Heart left ventricle (tissue), 16 donors: ENCODE measurements at regions not wholly inside any gene's neighbourhood (a gene's known extent, or its start where the extent isn't known, plus 50 kb on each side); places are given as distances from the start of the nearest gene placed in this dataset.
A peak's percentile ranks its signal among the peaks of the same experiment; 100 is the strongest.

Experiments
- ATAC-seq, 4 donors: fragments of 200-7000 bp; cut with Tn5 transposase; one replicate each; pipeline ENCODE4 v1.9.1; 2020 to 2022; ENCODE audit warnings: moderate library complexity in 4 of 4, mild to moderate bottlenecking in 3 of 4, moderate number of reproducible peaks in 1 of 4
- DNase-seq, 5 donors: peaks; one replicate each; pipeline ENCODE4 v3.0.0-alpha.2; 2020
- H3K27ac ChIP-seq, 12 donors: fragments of 200-600 bp; sonication (generic) in 4 of 12; one replicate each; pipeline versions ENCODE4 v1.5.0 to v1.8.0; 2016 to 2022; ENCODE audit warnings: mild to moderate bottlenecking in 2 of 12
- H3K27me3 ChIP-seq, 9 donors: fragments of 200-600 bp; sonication (generic) in 2 of 9; one replicate each; pipeline versions ENCODE4 v1.5.1 to v1.8.0; 2016 to 2022; ENCODE audit warnings: mild to moderate bottlenecking in 3 of 9
- H3K36me3 ChIP-seq, 9 donors: fragments of 200-600 bp; sonication (generic) in 2 of 9; one replicate each; pipeline versions ENCODE4 v1.5.0 to v1.8.0; 2018 to 2022; ENCODE audit warnings: mild to moderate bottlenecking in 2 of 9
- H3K4me1 ChIP-seq, 12 donors: fragments of 200-600 bp; sonication (generic) in 4 of 12; one replicate each; pipeline versions ENCODE4 v1.5.0 to v1.8.0; 2016 to 2022; ENCODE audit warnings: mild to moderate bottlenecking in 3 of 12
- H3K4me3 ChIP-seq, 12 donors: fragments of 200-600 bp; sonication (generic) in 4 of 12; one replicate each; pipeline versions ENCODE4 v1.5.0 to v1.8.0; 2017 to 2022; ENCODE audit warnings: mild to moderate bottlenecking in 9 of 12, moderate library complexity in 4 of 12
- H3K9me3 ChIP-seq, 12 donors: fragments of 200-600 bp; sonication (generic) in 4 of 12; one replicate each; pipeline versions ENCODE4 v1.5.0 to v1.8.0; 2016 to 2022; ENCODE audit warnings: mild to moderate bottlenecking in 1 of 12
- CTCF ChIP-seq, 12 donors: fragments of 200-600 bp; sonication (generic) in 4 of 12; IDR thresholded peaks; one replicate each; pipeline versions ENCODE4 v1.5.0 to v1.8.0; 2018 to 2022; ENCODE audit warnings: antibody characterized with exemption in 12 of 12, mild to moderate bottlenecking in 5 of 12
- POLR2A ChIP-seq, 2 donors: fragments of 450-650 bp; IDR thresholded peaks; one replicate each; pipeline ENCODE4 v1.6.1; 2017; ENCODE audit warnings: antibody characterized with exemption in 2 of 2, mild to moderate bottlenecking in 2 of 2, moderate library complexity in 2 of 2
- WGBS, 4 donors: extraction: QIAGEN DNeasy Blood & Tissue Kit in 2 of 4; methylation state at CpG; one replicate each; pipeline versions ENCODE4 v1.1.5 to v1.1.7; 2013 to 2018; 5-methylcytosine and 5-hydroxymethylcytosine counted together
- intact Hi-C, 10 donors: fragments of 100-400 bp; cut with DNase I; formaldehyde crosslinking; loops; one replicate each; pipeline versions ENCODE4 v1.11.1 to v1.14.2; 2022
- donor health status: ischemic (EF 13 %, LVEDD 7.1; RV severe dilation, severe dysfunction).
- donor health status: healthy with polysubstance abuse.
- donor health status: DM: no; HTN: yes; CAD: no.
- donor health status: DM: no; HTN: no; CAD: no.
- donor health status: ischemic (EF 25% LVEDD 6.9; RV normal size, moderate dysfunction).
- donor health status: ischemic (EF 25% LVEDD 5.7; RV mildly dilated, moderate dysfunction).
- donor health status: healthy.
- donor health status: DM: yes; HTN: yes; CAD: no.
- donor health status: ischemic (EF 35%, LVEDD 5.7; RV mildly dilated, moderate dysfunction).
- donor health status: nonischemic (EF 11% LVEDD 7.7; RV severe dilation, severe dysfunction).
- donor health status: DM: yes; HTN: yes; CAD: no.
- donor health status: PGD.
- donor health status: ischemic (EF 29% LVEDD 5.4; RV normal size, mild dysfunction).
- donor health status: nonischemic (EF 23%, LVEDD 6.1; RV moderate dilation, normal function).

- ATAC-seq (no peak), DNase-seq (peak in 1 of 5 donors; percentile 12)
- peaks cover 0 to 40% (median 20%) of the 10 kb centered on the region in 12 donors for H3K4me1 ChIP-seq
- no peak overlapping the region for H3K4me3 ChIP-seq
- H3K27ac ChIP-seq = peak overlapping the region in 2 of 12 donors; percentile 32 to 86
- H3K9me3 ChIP-seq = no peaks in the 10 kb centered on the region
- H3K27me3 ChIP-seq = no peaks in the 10 kb centered on the region
- intact Hi-C loops = loop anchor here in 1 of 10 donors (10.0 kb wide), 1 partner anchor 89 kb away; no protein-coding TSS in a partner anchor
- 57 to 68% (median 63%) methylated on average over 8 of the region's 8 CpGs for WGBS, 4 donors
- TF ChIP-seq POLR2A (IDR thresholded peaks at IDR 0.05) = no peak
- no peak for TF ChIP-seq CTCF (IDR thresholded peaks at IDR 0.05)
- H3K36me3 ChIP-seq = no peaks in the 10 kb centered on the region
Observed at GRCh38 chr5:135245521-135246499, 153.2 kb downstream of the MACROH2A1 start.

GRCh38 chr5:135244620-135245021, 154.4 kb downstream of the MACROH2A1 start:
- WGBS, 4 donors = 95 to 100% (median 98%) methylated on average over 3 of the region's 3 CpGs
- peak overlapping the region in 2 of 12 donors; percentile 75 to 86 for H3K27ac ChIP-seq
- no peak for ATAC-seq
- no peaks in the 10 kb centered on the region for H3K9me3 ChIP-seq
- no peaks in the 10 kb centered on the region for H3K27me3 ChIP-seq
- peak in 1 of 5 donors; percentile 7 for DNase-seq
- TF ChIP-seq CTCF (IDR thresholded peaks at IDR 0.05) (no peak), POLR2A (IDR thresholded peaks at IDR 0.05) (no peak)
- peaks cover 0 to 46% (median 21%) of the 10 kb centered on the region in 12 donors for H3K4me1 ChIP-seq
- intact Hi-C loops = loop anchor here in 1 of 10 donors (10.0 kb wide), 1 partner anchor 90 kb away; no protein-coding TSS in a partner anchor
- H3K4me3 ChIP-seq = no peak overlapping the region
- H3K36me3 ChIP-seq = no peaks in the 10 kb centered on the region

- 66 to 89% (median 78%) methylated on average over 17 to 22 of the region's 22 CpGs for WGBS, 4 donors
- Histone ChIP-seq H3K9me3 (no peaks in the 10 kb centered on the region), H3K4me3 (no peak overlapping the region), H3K27ac (peak overlapping the region in 9 of 12 donors; percentile 10 to 86 (median 75)), H3K4me1 (peaks cover 0 to 51% (median 22%) of the 10 kb centered on the region in 12 donors), H3K27me3 (no peaks in the 10 kb centered on the region), H3K36me3 (no peaks in the 10 kb centered on the region)
- peak; percentile 30 to 76 (median 36) for ATAC-seq
- peak in 2 of 5 donors; percentile 27 to 67 for DNase-seq
- intact Hi-C loops = loop anchor here in 1 of 10 donors (10.0 kb wide), 1 partner anchor 91 kb away; no protein-coding TSS in a partner anchor
- no peak for TF ChIP-seq CTCF (IDR thresholded peaks at IDR 0.05)
- TF ChIP-seq POLR2A (IDR thresholded peaks at IDR 0.05) = no peak
Observed at GRCh38 chr5:135243556-135244285, 155.3 kb downstream of the MACROH2A1 start.
